Karpas-422 (cell line): ENCODE measurements at regions not wholly inside any gene's neighbourhood (a gene's known extent, or its start where the extent isn't known, plus 50 kb on each side); places are given as distances from the start of the nearest gene placed in this dataset.

ENCODE experiments used
- DNase-seq: peaks from one replicate; pipeline ENCODE4 v3.0.0-alpha.2; 2015
- H2AFZ ChIP-seq: fragments of 200-600 bp; sonication (generic); 2 replicates; pipeline ENCODE4 v1.6.1; 2014; ENCODE audit warnings: antibody characterized with exemption, low read length, mixed read lengths
- H3K27ac ChIP-seq: fragments of 200-600 bp; sonication (generic); 2 replicates; pipeline ENCODE4 v1.5.1; 2014; ENCODE audit warnings: mild to moderate bottlenecking, low read length, moderate library complexity
- H3K27me3 ChIP-seq: fragments of 200-600 bp; sonication (generic); 2 replicates; pipeline ENCODE4 v1.6.1; 2014; ENCODE audit warnings: low read length, mixed read lengths
- H3K36me3 ChIP-seq: fragments of 200-600 bp; sonication (generic); 2 replicates; pipeline ENCODE4 v1.6.1; 2014; ENCODE audit warnings: low read length, mixed read lengths; ENCODE audit not compliant: insufficient read depth
- H3K4me1 ChIP-seq: fragments of 200-600 bp; sonication (generic); 2 replicates; pipeline ENCODE4 v1.6.1; 2014; ENCODE audit warnings: mild to moderate bottlenecking, low read length, mixed read lengths
- H3K4me2 ChIP-seq: fragments of 200-600 bp; sonication (generic); 2 replicates; pipeline ENCODE4 v1.6.1; 2014; ENCODE audit warnings: low read length, low read depth, mild to moderate bottlenecking; ENCODE audit not compliant: poor library complexity, severe bottlenecking
- H3K4me3 ChIP-seq: fragments of 200-600 bp; sonication (generic); 2 replicates; pipeline ENCODE4 v1.5.1; 2014; ENCODE audit warnings: mild to moderate bottlenecking, antibody characterized with exemption, low read length, mixed read lengths
- H3K79me2 ChIP-seq: fragments of 200-600 bp; sonication (generic); 2 replicates; pipeline ENCODE4 v1.6.1; 2014; ENCODE audit warnings: mild to moderate bottlenecking, low read length, mixed read lengths
- H3K9ac ChIP-seq: fragments of 200-600 bp; sonication (generic); 2 replicates; pipeline ENCODE4 v1.6.0; 2014; ENCODE audit warnings: low read length
- H3K9me2 ChIP-seq: fragments of 200-600 bp; sonication (generic), shearing (Covaris generic); replicated peaks from 2 replicates; pipeline ENCODE4 v1.6.0; 2014; ENCODE audit warnings: mild to moderate bottlenecking, low read length, moderate library complexity; ENCODE audit not compliant: insufficient read depth
- H3K9me3 ChIP-seq: fragments of 300-700, 200-600 bp; sonication (generic); 2 replicates; pipeline ENCODE4 v1.6.1; 2014; ENCODE audit warnings: low read length, mixed read lengths
- H4K20me1 ChIP-seq: fragments of 200-600 bp; sonication (generic); 2 replicates; pipeline ENCODE4 v1.6.1; 2014; ENCODE audit warnings: mild to moderate bottlenecking, antibody characterized with exemption, low read length, low read depth; ENCODE audit not compliant: insufficient read depth

DNA sequence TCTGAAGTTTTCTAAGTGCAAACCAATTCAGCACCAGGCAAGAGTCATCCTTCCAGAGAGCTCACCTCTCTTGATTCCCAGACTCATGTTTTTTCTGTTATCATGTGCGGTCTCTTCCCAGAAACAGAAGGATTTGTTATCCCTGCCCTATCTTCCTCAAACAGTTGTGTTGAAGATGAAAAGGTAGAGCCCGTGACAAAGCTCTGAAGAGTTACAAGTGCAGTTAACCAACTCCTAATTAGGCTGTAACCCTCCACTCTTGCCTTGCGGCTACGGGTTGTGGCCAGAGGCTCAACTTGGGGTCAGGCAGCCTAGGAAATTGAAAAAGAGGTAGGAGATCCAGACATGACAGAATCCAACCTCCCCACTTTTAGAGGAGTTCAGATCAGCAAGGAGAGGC is 76.2 kb upstream of the CADM1 start:
- Histone ChIP-seq H3K9me3 (no peaks in the 10 kb centered on the region), H3K79me2 (no peaks in the 10 kb centered on the region), H3K4me3 (no peak overlapping the region), H3K9ac (no peak overlapping the region), H3K4me2 (no peak overlapping the region), H3K27ac (no peak overlapping the region), H3K36me3 (no peaks in the 10 kb centered on the region), H3K9me2 (no peaks in the 10 kb centered on the region), H3K4me1 (no peaks in the 10 kb centered on the region), H2AFZ (no peak overlapping the region), H3K27me3 (no peaks in the 10 kb centered on the region), H4K20me1 (no peaks in the 10 kb centered on the region)
- no peak for DNase-seq

DNA sequence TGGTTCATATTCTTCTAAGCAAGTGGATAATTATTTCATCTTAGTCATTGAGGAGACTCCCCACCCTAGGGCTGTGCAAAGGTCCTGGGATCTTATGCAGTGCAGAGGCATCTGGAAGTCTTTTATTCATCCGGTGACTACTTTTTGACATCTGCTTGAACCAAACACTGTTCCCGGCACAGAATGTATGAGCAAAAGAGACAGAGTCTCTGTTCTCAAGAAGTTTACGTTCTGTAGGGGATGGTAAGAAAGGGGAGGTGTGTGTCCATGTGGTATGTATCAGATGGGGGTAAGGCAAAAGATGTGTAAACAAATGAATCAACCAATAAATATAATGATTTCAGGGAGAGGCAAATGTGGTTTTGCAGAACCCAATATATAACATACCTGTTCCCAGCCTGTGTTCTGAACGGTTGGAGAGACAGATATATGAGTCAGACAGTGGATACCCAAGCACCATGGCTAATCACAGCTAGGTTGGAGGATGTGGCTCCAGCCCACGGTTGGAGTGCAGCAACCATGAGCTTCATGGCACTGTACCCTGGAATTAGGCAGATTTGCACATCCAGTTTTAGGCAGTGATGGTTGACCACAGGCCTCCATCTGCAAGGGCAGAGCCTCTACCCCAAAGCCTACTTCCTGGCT is 75.1 kb upstream of the CADM1 start:
- Histone ChIP-seq H3K9ac (no peak overlapping the region), H4K20me1 (no peaks in the 10 kb centered on the region)
- DNase-seq = no peak

DNA sequence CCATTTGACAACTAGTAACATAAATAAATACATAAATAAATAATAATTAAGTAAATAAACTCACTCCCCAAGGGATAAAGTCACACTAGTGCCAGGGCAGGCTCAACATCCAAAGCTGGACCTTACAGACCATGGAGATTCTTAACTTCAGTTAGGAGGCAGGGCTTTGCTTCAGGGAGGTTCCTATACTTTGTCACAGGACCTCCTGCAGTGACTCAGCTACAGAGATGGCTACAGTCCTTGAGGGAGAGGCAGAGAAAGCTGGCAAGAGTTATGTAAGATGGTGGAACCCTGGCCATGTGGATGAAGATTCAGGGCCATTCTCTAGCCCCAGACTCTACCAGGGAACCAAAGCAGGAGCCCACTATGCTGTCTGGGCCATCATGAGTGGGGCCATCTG is 74.1 kb upstream of the CADM1 start:
- no peaks in the 10 kb centered on the region for H4K20me1 ChIP-seq
- DNase-seq = no peak
- H3K4me2 ChIP-seq = no peak overlapping the region
- no peaks in the 10 kb centered on the region for H3K79me2 ChIP-seq
- no peaks in the 10 kb centered on the region for H3K27me3 ChIP-seq
- H2AFZ ChIP-seq = no peak overlapping the region
- H3K9me2 ChIP-seq = no peaks in the 10 kb centered on the region
- H3K4me1 ChIP-seq = no peaks in the 10 kb centered on the region
- no peak overlapping the region for H3K27ac ChIP-seq
- H3K9ac ChIP-seq = no peak overlapping the region
- H3K36me3 ChIP-seq = no peaks in the 10 kb centered on the region
- no peaks in the 10 kb centered on the region for H3K9me3 ChIP-seq
- no peak overlapping the region for H3K4me3 ChIP-seq

More for the DNA sequence above, 75.1 kb upstream of the CADM1 start:
- Histone ChIP-seq H3K9me3 (no peaks in the 10 kb centered on the region), H2AFZ (no peak overlapping the region), H3K27me3 (no peaks in the 10 kb centered on the region), H3K4me2 (no peak overlapping the region), H3K36me3 (no peaks in the 10 kb centered on the region), H3K4me3 (no peak overlapping the region), H3K9me2 (no peaks in the 10 kb centered on the region), H3K4me1 (no peaks in the 10 kb centered on the region), H3K27ac (no peak overlapping the region), H3K79me2 (no peaks in the 10 kb centered on the region)

- no peak overlapping the region for H2AFZ ChIP-seq
- no peaks in the 10 kb centered on the region for H3K4me1 ChIP-seq
- H3K27me3 ChIP-seq = no peaks in the 10 kb centered on the region
- H3K9me2 ChIP-seq = no peaks in the 10 kb centered on the region
- no peak overlapping the region for H3K4me3 ChIP-seq
- H4K20me1 ChIP-seq = no peaks in the 10 kb centered on the region
- no peaks in the 10 kb centered on the region for H3K36me3 ChIP-seq
- H3K9ac ChIP-seq = no peak overlapping the region
- no peak overlapping the region for H3K27ac ChIP-seq
- H3K79me2 ChIP-seq = no peaks in the 10 kb centered on the region
- H3K4me2 ChIP-seq = no peak overlapping the region
- no peak for DNase-seq
- no peaks in the 10 kb centered on the region for H3K9me3 ChIP-seq
Measured at GRCh38 chr11:115577701-115578100, 73.5 kb upstream of the CADM1 start.

GRCh38 chr11:115576606-115577380 is 72.6 kb upstream of the CADM1 start:
- Histone ChIP-seq H2AFZ (no peak overlapping the region), H3K36me3 (no peaks in the 10 kb centered on the region), H3K4me3 (no peak overlapping the region), H3K9me2 (no peaks in the 10 kb centered on the region), H4K20me1 (no peaks in the 10 kb centered on the region), H3K27ac (no peak overlapping the region), H3K79me2 (no peaks in the 10 kb centered on the region), H3K4me1 (no peaks in the 10 kb centered on the region), H3K27me3 (no peaks in the 10 kb centered on the region), H3K4me2 (no peak overlapping the region), H3K9ac (no peak overlapping the region), H3K9me3 (no peaks in the 10 kb centered on the region)
- DNase-seq = no peak

- no peak overlapping the region for H3K27ac ChIP-seq
- H2AFZ ChIP-seq = no peak overlapping the region
- H3K79me2 ChIP-seq = no peaks in the 10 kb centered on the region
- no peaks in the 10 kb centered on the region for H3K36me3 ChIP-seq
- H3K27me3 ChIP-seq = no peaks in the 10 kb centered on the region
- H3K9ac ChIP-seq = no peak overlapping the region
- no peak overlapping the region for H3K4me2 ChIP-seq
- no peaks in the 10 kb centered on the region for H3K9me2 ChIP-seq
- no peaks in the 10 kb centered on the region for H4K20me1 ChIP-seq
- H3K4me1 ChIP-seq = no peaks in the 10 kb centered on the region
- H3K4me3 ChIP-seq = no peak overlapping the region
- DNase-seq = no peak
- no peaks in the 10 kb centered on the region for H3K9me3 ChIP-seq
Measured at GRCh38 chr11:115572551-115572950, 68.3 kb upstream of the CADM1 start.

GRCh38 chr11:115566180-115566764 is 62.1 kb upstream of the CADM1 start:
- Histone ChIP-seq H3K4me1 (no peaks in the 10 kb centered on the region), H3K4me3 (no peak overlapping the region), H3K9me3 (no peaks in the 10 kb centered on the region), H3K27me3 (no peaks in the 10 kb centered on the region), H3K36me3 (no peaks in the 10 kb centered on the region), H3K27ac (no peak overlapping the region), H3K9me2 (no peaks in the 10 kb centered on the region), H4K20me1 (no peaks in the 10 kb centered on the region), H3K9ac (no peak overlapping the region), H3K4me2 (no peak overlapping the region), H2AFZ (no peak overlapping the region), H3K79me2 (no peaks in the 10 kb centered on the region)
- DNase-seq = no peak

DNA sequence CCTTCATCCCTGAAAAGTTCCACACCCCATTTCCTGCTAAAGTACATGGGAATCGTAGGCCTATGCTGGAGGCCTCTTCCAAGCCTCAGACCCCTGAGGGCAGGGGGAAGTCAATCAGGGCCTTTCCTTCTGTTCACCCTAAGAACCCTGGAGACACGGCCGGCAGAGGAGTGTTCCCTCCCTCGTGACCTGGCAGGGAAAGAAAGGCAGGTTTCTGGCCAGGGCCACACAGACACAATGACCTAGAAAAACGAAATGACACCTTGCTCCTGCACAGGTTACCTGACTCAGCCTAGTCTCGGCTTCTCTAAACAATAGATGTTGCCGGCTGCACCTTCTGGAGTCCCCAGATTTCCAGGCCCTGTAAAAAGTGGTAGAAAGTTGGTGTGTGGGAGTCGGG is 60.6 kb upstream of the CADM1 start:
- Histone ChIP-seq H3K36me3 (no peaks in the 10 kb centered on the region), H3K4me2 (no peak overlapping the region), H2AFZ (no peak overlapping the region), H3K4me1 (no peaks in the 10 kb centered on the region), H4K20me1 (no peaks in the 10 kb centered on the region), H3K27me3 (no peaks in the 10 kb centered on the region), H3K9ac (no peak overlapping the region), H3K4me3 (no peak overlapping the region), H3K9me2 (no peaks in the 10 kb centered on the region), H3K9me3 (no peaks in the 10 kb centered on the region), H3K27ac (no peak overlapping the region), H3K79me2 (no peaks in the 10 kb centered on the region)
- DNase-seq = no peak
